ENCODE measurements at regions not wholly inside any gene's neighbourhood (a gene's known extent, or its start where the extent isn't known, plus 50 kb on each side); places are given as distances from the start of the nearest gene placed in this dataset.

GRCh38 chr13:81771951-81772350 is 1431.0 kb upstream of the SPRY2 start:
- TF ChIP-seq CTCF (IDR thresholded peaks at IDR 0.05 in 2 of 3, conservative IDR thresholded peaks at IDR 0.05 in 1 of 3; ENCODE audit: control insufficient read depth in 2 of 3, extremely low read depth in 1 of 3, insufficient read depth in 1 of 3, low read depth in 3 of 3, low read length in 3 of 3) (no peak), ESRRA (IDR thresholded peaks at IDR 0.05; ENCODE audit: low read length) (no peak), CUX1 (IDR thresholded peaks at IDR 0.05; ENCODE audit: insufficient replicate concordance, low read depth, low read length) (no peak), MYC (IDR thresholded peaks at IDR 0.05; ENCODE audit: insufficient read depth, insufficient read length, insufficient replicate concordance, low read length, severe bottlenecking) (no peak)

Data from GM12878 (cell line).